Myocyte (in vitro differentiated cells): ENCODE measurements at regions not wholly inside any gene's neighbourhood (a gene's known extent, or its start where the extent isn't known, plus 50 kb on each side); places are given as distances from the start of the nearest gene placed in this dataset.
"Not testable (repeated sequence)": the region's sequence is repeated elsewhere in the genome, so short reads cannot be mapped to it uniquely, and the experiment has no call there.

ENCODE experiments used
- DNase-seq: peaks from one replicate; pipeline ENCODE4 v3.0.0-alpha.2; 2012; ENCODE audit warnings: low read depth

DNA sequence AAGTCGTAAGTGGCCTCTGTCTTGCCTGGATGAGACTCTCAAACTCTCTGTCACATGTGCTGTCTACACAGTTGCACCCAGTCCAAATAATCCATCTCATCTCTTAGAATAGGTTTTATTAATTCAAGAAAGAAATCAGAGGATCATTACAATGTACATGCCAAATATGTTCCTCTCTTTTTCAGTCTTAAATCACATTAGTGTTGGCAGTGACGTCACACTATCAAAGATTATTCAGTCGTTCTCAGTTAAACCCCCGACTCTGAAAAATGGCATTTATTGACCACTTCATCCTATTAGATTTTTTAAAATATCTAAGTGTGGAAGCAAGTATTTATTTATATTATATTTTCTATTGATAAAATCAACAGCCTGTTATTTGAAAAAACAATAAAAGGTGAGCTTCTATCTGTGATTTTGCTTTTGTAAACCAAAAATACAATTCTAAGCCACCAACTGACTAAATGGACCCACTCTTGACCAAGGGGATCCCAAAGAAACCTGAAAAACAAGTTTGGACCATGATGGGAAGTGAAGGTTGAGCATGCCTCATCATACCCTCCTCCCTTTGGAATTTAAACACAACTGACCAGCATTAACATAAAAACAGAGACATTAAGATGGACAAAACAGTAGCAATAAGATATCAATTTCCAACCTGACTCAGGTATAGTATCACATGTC is 1894.4 kb upstream of the LRRTM1 start:
- no peak for DNase-seq

DNA sequence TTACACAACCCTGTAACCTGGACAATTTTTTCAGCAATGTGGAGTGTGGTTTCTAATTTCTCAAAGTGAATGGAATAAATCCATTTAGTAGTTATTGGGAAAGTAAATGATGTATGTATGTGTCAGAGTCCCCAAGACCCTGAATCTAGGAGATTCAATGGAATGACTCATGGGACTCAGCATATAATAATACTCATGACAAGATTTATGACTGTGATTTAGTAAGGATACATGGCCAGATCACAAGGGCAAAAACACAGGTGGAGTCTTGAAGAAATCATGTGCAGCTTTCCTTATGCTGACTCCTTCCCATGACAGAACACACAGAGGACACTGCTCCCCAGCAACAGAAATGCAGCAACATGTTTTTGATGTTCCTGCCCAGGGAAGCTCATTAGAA is 1877.7 kb upstream of the LRRTM1 start:
- DNase-seq: no peak

DNA sequence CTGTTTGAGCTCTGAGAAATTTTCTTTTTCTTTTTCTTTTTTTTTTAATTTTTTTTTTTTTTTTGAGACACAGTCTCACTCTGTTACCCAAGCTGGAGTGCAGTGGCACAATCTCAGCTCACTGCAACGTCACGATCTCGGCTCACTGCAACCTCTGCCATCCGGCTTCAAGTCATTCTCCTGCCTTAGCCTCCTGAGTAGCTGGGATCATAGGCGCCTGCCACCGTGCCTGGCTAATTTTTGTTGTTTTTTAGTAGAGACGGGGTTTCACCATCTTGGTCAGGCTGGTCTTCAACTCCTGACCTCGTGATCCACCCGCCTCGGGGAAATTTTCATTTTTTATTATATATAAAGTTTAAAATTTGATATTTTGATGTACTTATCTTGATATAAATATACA is 1870.7 kb upstream of the LRRTM1 start:
- not testable (repeated sequence) for DNase-seq

DNA sequence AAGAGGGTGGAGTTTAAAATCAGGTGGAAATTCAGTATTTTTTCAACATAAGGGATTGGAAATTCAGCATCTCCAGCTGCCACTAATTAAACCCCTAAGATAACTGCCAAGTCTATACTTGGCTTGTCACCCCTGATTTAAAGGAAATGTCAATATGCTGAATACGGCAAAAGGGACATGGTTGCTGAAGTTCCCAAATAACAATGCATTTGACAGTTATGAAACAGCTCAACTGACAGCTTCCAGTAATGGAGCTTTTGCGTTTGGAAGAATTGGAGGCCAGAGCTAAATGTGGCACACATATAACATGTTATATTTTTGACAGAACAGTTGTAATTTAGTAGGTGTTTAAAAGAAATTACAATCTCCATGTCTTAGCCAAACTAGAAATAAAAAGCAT is 1867.9 kb upstream of the LRRTM1 start:
- DNase-seq: no peak

DNA sequence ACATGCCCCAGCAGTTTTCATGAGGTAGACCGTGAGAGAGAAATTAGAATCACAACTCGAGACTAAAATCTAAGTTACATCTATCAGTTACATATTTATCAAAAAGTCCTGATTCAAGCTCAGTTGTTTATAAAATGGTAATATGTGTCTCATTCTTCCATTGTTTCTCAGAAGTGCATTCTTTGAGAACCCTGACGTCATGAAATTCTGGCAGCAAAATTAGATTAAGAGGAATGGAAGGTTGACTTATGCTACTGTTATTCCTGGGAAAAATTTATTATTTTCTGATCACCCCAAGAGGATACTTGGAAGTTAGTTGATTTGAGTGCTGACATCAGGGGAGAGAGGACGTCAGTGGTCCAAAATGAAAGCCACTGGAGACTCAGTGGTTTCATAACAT is 1864.8 kb upstream of the LRRTM1 start:
- DNase-seq: no peak

DNA sequence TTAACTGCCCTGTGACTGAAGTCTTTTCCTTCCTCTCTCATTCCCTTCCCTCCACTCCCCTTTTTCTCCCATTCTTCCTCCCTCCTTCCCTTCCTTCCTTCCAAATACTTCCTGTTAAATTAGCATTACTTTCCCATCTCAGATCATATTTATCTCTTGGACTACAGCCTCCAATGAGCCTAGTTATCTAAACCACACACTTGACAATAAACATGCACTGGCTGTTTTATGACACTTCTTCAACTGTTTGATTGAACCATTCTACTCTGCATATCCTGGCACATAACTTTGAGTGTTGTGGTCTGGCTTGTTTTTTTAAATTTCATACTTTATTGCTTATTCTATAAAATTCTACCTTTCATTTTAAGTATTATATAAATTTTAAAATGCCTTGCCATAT is 1860.8 kb upstream of the LRRTM1 start:
- no peak for DNase-seq

DNA sequence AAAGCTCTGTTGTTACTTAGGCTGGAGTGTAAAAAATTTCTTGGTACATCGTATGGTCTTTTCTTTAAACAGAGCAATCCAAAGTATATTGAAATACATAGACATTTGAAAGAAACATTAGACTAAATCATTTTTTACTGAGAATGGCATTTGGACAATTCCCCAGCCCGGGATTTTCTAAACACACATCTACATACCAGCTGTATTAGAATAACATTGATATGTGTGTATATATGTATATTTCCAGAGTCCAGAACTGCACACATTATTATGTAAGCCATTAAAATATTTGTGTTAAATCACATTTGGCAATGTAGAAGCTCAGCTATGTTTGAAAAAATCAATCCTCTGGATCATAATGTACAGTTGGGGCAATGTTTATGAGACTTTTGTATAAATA is 1853.6 kb upstream of the LRRTM1 start:
- DNase-seq: no peak

DNA sequence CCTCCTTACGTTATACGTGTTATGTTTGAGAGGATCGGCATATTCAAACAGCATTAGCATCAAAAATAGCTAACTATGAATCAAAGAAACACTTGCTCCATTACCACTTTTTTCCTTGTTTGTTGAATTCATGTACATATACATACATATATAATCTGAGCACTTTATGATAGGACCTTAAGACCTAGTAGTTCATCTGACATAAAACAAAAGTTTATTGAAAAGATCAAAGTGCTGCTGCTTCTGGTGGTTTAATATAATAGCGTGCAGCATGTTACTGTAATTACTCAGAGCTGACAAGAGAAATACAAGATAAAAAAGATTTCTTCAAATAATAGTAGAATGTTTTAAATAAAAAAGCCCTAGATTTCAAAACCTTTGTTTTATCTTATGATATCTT is 1850.9 kb upstream of the LRRTM1 start:
- DNase-seq: no peak

DNA sequence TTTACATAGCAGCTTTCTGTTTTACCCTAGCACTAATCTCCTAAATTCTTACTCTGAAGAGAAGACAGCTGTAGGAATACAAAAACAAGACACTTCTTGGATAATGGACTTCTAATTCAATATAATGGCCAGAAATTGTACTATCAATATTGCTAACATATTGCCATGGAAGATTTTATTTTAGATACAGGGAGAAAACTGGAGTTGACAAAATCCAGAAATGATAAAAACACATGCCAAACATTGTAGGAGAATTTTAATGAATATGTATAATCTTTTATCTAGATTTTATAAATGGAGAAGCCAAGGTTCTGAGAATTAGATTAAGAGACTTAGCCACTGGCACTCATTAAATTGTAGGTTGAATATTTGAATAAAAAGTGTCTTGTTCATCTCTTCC is 1838.8 kb upstream of the LRRTM1 start:
- no peak for DNase-seq

DNA sequence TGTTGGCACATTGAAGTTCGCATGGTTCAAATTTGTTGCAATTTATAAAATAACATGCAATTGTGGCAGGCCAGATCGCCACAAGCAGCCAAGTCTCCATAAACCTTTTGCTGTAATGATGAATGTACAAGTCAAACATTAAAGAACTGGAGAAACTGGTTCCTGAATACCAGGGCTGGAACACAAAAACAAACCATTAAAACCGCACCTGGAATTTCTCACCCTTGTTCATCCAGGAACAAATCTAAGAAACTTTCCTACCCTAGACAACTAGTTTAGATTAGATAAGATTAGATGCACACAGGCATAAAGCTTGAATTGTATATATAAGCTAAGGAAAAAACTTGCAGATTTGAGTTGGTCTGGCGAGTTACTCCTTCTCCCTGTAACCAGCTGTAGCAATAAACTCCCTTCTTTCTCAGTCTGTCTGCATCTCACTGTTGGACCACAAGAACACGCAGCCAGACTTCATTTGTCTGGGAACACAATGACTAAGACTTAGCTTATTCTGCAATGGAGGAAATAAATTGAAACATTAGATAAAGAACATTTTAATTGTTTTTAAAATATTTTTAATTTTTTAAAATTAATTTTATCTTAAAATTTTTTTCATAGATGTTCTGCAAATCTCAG is 1835.5 kb upstream of the LRRTM1 start:
- DNase-seq: no peak

DNA sequence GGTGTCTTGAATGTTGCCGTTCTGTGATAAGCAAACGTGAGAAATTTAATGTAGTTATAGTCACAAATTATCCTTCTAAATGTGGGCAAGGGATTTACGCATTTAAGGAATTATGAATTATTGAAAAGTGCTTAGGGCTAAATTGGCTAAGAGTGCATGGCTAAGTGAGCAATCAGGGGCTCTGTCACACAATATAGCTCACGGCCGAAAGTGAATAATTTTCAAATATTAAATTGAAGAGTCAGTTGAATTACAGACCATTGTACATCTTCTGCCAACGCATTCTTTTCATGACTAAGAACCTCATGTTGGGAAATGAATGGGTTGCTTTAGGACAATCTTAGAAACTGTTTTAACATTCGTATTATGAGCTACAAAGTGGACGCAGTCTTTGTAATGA is 1832.9 kb upstream of the LRRTM1 start:
- DNase-seq: no peak

DNA sequence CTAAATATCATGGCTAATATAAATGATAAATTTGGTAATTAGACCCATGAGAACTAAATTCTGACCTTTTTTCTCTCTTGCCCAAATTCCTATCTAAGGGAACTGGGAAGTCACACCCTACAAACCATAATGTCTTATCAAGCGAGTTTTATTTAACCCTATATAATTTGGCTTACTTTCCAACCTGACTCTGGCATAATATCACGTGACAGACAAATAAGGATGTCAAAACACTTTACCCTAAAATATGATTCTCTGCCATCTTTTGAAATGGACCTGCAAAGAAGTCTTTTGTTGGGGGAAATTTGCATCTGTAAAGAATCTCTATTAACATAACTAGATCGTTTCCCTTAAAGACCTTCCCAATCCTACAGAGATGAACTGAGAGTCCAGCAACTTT is 1823.5 kb upstream of the LRRTM1 start:
- no peak for DNase-seq

DNA sequence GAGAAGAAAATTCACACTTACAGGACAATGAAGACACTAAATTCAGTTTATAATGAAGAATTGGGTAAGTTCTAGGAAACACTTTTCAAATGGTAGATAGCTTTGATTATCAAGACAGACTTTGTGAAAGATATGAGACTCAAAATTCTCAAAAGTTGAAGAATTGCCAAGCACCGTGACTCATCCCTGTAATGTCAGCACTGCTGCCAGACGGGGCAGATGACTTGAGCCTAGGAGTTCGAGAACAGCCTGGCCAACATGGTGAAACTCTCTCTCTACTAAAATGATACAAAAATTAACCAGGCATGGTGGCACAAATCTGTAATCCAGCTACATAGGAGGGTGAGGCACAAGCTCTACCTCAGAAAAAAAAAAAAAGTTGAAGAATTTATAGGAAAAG is 1820.1 kb upstream of the LRRTM1 start:
- DNase-seq: peak; percentile 18

DNA sequence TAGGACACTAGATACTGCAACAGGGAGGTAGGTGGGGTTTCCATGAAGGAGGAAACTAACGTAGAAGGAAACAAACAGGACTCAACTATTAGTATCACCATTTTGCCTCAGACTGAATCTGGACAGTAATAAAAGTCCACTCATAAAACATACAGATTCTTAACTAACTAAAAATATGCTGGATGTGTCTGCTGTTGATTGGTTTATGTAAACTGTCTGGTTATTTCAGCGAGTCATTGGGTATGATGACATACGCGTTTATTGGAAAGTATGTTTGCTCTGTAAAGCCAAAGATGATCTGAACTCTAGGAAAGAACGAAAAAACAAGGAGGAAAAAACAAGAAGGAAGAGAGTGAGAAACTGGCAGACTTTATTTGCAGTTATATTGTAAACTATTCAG is 1816.1 kb upstream of the LRRTM1 start:
- DNase-seq: no peak

DNA sequence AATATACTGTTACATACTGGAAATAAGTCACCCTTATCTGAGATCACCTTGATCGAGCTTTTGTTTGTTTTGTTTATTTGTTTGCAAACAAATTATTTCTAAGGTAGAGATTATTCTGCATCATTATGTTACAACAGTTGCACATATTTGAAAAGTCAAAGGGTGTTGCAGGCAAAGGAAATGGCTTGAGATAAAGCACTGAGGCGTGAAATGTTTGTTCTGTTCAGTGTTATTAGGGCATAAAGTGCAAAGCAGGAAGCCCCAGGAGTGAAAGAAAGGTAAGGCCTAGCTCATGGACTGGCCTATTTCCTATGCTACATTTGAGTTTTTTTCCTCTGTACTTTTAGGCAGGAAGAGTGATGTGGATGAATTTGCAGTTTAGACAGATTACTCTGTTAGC is 1815.6 kb upstream of the LRRTM1 start:
- DNase-seq: no peak

DNA sequence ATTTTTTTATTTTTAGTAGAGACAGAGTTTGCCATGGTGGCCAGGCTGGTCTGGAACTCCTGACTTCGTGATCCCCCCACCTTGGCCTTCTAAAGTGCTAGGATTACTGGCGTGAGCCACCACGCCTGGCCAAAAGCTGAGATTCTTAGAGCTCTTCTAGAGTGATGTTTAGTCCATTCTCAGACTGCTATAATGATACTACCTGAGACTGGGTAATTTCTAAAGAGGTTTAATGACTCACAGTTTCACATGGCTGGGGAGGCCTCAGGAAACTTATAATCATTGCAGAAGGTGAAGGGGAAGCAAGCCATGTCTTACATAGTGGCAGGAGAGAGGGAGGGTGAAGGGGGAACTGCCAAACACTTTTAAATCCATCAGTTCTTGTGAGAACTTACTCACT is 1804.9 kb upstream of the LRRTM1 start:
- no peak for DNase-seq

DNA sequence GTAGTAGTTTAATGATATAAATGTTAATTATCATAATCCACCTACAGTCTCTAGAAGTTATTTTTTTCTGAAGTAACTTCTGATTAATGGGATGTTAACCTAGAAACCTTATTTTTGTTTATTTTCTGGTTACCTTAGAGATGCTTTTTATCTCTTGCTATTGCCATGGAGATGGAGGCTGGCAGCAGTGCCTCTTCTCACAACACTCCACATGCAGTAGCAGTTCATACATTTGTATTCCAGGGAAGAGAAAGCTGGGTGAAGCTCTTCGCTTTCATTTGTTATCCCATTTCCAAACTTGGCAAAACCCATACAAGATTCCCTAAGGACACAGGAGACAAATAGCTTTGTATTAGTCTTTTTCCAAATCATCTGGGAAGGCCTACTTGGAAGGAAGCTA is 1794.1 kb upstream of the LRRTM1 start:
- DNase-seq: no peak

DNA sequence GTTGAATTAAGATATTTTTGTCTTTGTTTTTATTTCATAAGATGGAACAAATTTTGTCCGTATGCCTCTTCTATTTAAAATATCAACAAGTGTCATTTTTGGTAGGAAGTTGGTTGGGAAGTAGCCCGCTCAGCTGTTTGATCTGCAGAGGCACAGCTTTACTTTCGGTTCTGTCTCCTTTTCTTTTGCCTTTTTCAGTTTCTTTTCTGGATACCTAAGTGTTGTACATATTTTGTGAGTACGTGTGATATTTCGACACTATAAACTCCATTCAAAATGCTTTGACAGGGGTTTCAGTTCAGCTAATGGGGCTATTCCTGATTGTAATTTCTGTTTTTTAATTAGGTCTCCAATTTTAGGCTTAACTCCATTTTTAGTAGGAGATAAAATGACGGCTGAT is 1785.0 kb upstream of the LRRTM1 start:
- DNase-seq: peak; percentile 13

DNA sequence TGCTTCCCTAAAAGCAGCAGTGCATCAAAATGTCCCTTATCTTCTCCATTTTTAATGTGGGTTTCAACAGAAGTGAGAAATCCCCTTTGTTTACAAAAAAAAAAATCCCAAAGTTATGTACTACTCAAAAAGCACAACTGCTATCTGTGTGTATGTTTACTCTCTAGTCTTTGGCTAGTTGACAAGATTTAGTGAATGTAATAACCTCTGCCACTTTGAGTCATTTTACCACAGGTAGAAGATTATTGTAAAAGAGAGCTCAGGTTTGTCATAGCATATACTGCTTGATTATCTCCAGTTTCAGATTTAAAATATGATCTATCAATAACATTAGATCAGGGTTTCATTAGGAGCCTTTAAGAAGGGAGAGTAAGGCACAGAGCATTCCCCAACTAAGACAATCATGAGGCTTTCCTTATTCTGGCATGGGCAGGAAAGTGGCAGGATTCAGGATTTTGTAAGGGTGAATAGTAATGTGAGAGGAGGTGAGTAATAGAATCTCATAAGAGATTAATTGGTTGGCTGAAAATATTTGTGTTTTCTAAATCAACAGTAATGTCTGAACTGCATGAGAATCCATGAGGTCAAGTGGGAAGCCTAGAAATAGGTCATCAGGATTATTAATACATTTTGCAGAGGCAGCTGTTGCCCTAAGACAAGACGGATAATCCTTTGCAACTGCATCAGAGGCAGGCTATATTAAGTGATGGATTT is 1780.3 kb upstream of the LRRTM1 start:
- peak; percentile 37 for DNase-seq

DNA sequence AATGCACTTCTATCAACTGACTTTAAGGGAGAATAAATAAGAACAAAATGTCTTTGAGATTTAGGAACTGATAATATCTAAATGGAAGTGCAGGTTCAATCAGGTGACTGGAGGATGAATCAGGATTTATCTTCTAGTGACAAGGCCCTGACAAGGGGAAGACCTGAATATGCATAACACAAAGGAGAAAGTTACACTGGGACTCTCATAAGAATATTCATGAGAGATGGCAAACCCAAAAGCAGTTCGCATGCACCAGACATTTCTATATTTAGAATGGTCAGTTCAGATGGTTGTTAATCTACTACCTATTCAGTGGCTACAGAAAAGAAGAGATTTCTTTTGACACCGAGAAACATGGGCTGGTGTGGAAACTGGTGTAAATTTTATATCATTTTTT is 1771.3 kb upstream of the LRRTM1 start:
- no peak for DNase-seq

DNA sequence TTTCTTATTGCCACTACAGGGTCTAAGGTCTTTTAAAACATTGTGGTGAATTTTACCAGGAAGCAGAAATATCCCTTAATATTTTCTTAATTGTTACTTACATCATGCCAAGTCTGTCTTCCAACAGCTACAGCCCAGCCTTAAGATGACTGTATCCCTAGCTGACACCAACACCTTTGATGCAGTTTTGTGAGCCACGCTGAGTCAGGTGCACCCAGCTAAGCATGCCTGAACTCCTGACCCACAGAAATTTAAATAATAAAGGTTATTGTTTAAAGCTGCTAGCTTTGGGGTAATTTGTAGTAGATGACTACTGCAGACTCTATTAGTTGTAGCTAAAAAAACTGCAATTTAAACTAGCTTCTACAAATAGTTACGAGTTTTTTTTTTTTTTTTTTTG is 1757.9 kb upstream of the LRRTM1 start:
- no peak for DNase-seq

DNA sequence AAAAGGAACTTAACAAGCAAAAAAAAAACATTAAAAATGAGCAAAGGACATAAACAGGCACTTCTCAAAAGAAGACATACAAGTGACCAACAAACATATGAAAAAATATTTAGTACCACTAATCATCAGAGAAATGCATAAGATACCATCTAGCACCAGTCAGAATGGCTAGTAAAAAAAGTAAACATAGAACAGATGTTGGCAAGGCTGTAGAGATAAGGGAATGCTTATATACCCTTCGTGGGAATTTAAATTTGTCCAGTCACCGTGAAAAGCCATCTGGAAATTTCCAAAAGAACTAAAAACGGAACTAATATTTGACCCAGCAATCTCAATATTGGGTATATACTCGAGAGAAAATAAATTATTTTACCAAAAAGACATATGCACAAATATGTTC is 1751.3 kb upstream of the LRRTM1 start:
- DNase-seq: no peak

DNA sequence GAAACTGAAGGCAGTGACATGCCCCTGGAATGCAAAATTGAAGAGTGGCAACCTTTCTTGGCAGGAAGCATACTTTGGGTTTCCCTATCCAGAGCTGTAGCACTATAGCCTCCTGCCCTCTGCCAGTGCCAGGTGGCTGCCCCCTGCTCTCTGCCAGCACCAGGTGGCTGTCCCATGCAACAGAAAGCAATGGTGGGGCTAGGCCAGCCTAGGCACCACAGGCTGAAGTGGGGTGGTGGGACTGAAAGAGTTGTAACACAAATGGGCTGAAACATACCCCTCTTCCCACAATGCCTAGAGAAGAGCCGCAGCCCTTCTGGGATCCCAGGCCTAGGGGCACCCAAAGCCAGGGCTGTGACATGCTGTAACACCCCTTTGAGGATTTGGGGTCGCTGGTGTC is 1739.3 kb upstream of the LRRTM1 start:
- DNase-seq: no peak
